ENCODE measurements at regions not wholly inside any gene's neighbourhood (a gene's known extent, or its start where the extent isn't known, plus 50 kb on each side); places are given as distances from the start of the nearest gene placed in this dataset.
"Not testable (repeated sequence)": the region's sequence is repeated elsewhere in the genome, so short reads cannot be mapped to it uniquely, and the experiment has no call there.

- no peak for DNase-seq (ENCODE audit: low read depth)
Observed at GRCh38 chr17:14733376-14733775, 432.5 kb downstream of the HS3ST3B1 start.

GRCh38 chr17:14732211-14732610 lies 431.3 kb downstream of the HS3ST3B1 start:
- DNase-seq (ENCODE audit: low read depth): no peak

- DNase-seq (ENCODE audit: low read depth): no peak
Observed at GRCh38 chr17:14731591-14731990, 430.7 kb downstream of the HS3ST3B1 start.

- no peak for DNase-seq (ENCODE audit: low read depth)
Observed at GRCh38 chr17:14730821-14731220, 429.9 kb downstream of the HS3ST3B1 start.

GRCh38 chr17:14725729-14726128 lies 424.8 kb downstream of the HS3ST3B1 start:
- DNase-seq (ENCODE audit: low read depth): no peak

GRCh38 chr17:14724770-14725169 lies 423.9 kb downstream of the HS3ST3B1 start:
- DNase-seq (ENCODE audit: low read depth): no peak

GRCh38 chr17:14723349-14723748 lies 422.5 kb downstream of the HS3ST3B1 start:
- DNase-seq (ENCODE audit: low read depth): not testable (repeated sequence)

GRCh38 chr17:14719942-14720341 lies 419.1 kb downstream of the HS3ST3B1 start:
- DNase-seq (ENCODE audit: low read depth): no peak

- no peak for DNase-seq (ENCODE audit: low read depth)
Observed at GRCh38 chr17:14717859-14718258, 417.0 kb downstream of the HS3ST3B1 start.

GRCh38 chr17:14715561-14715960 lies 414.7 kb downstream of the HS3ST3B1 start:
- no peak for DNase-seq (ENCODE audit: low read depth)

GRCh38 chr17:14712611-14713021 lies 411.7 kb downstream of the HS3ST3B1 start:
- DNase-seq (ENCODE audit: low read depth): no peak

- DNase-seq (ENCODE audit: low read depth): no peak
Observed at GRCh38 chr17:14704121-14704520, 403.2 kb downstream of the HS3ST3B1 start.

GRCh38 chr17:14701886-14702285 lies 401.0 kb downstream of the HS3ST3B1 start:
- DNase-seq (ENCODE audit: low read depth): no peak

GRCh38 chr17:14699574-14700185 lies 398.8 kb downstream of the HS3ST3B1 start:
- no peak for DNase-seq (ENCODE audit: low read depth)

GRCh38 chr17:14693382-14693781 lies 392.5 kb downstream of the HS3ST3B1 start:
- no peak for DNase-seq (ENCODE audit: low read depth)

- DNase-seq (ENCODE audit: low read depth): no peak
Observed at GRCh38 chr17:14690704-14691103, 389.8 kb downstream of the HS3ST3B1 start.

GRCh38 chr17:14688134-14688533 lies 387.3 kb downstream of the HS3ST3B1 start:
- no peak for DNase-seq (ENCODE audit: low read depth)

- no peak for DNase-seq (ENCODE audit: low read depth)
Observed at GRCh38 chr17:14672830-14673229, 371.9 kb downstream of the HS3ST3B1 start.

GRCh38 chr17:14670861-14671260 lies 370.0 kb downstream of the HS3ST3B1 start:
- no peak for DNase-seq (ENCODE audit: low read depth)

GRCh38 chr17:14664511-14664910 lies 363.6 kb downstream of the HS3ST3B1 start:
- DNase-seq (ENCODE audit: low read depth): no peak

- DNase-seq (ENCODE audit: low read depth): no peak
Observed at GRCh38 chr17:14641117-14641516, 340.2 kb downstream of the HS3ST3B1 start.

GRCh38 chr17:14637260-14637659 lies 336.4 kb downstream of the HS3ST3B1 start:
- no peak for DNase-seq (ENCODE audit: low read depth)

GRCh38 chr17:14630621-14631020 lies 329.7 kb downstream of the HS3ST3B1 start:
- no peak for DNase-seq (ENCODE audit: low read depth)

GRCh38 chr17:14630046-14630445 lies 329.2 kb downstream of the HS3ST3B1 start:
- DNase-seq (ENCODE audit: low read depth): no peak

All from T follicular helper cell (primary cell).